ENCODE measurements at regions not wholly inside any gene's neighbourhood (a gene's known extent, or its start where the extent isn't known, plus 50 kb on each side); places are given as distances from the start of the nearest gene placed in this dataset.
A peak's percentile ranks its signal among the peaks of the same experiment; 100 is the strongest.

DNA sequence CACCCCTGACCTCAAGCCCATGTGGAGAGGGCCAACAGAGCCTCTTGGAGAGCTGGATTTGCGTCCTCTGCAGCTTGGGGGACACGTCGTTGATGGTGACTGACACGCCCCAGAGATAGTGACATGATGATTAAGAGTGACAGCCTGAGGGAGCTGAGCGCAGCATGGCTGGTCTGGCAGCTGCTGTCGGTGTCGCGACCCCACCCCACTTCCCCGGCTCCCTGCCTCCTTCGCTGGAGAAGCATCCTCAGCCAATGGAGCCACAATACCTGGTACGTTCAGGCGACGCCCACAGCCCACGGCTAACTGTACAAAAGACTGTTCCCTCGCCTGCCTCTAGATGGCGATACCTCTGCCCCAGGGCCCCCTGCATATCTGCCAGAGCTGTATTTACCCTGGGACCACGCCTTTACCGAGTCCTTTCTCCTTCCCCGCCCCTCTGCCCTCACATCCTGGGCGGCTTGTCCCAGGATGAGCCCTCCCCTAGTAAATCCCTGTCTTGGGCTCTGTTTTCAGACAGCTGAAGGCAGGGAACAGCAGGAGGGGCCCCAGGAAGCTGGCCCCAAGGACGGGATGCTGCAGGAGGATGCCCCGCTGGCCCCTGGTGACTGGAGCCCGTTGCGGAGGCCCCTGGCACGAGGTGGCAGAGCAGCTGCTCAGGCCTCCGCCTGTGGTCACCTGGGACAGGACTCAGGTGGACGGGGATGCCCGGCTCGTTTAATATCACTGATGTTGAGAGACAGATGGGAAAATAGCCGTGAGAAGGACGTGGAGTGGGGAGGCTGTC lies 90.6 kb downstream of the RPS6KA4 start:
- TF ChIP-seq CTCF (IDR thresholded peaks at IDR 0.05; ENCODE audit: borderline replicate concordance, insufficient read depth, low read depth, low read length), result peak; percentile 96
- no peak overlapping the region for H3K4me3 ChIP-seq (ENCODE audit: low read depth, low read length)

GRCh38 chr11:64450168-64450560 lies 91.2 kb downstream of the RPS6KA4 start:
- TF ChIP-seq CTCF (IDR thresholded peaks at IDR 0.05; ENCODE audit: borderline replicate concordance, insufficient read depth, low read depth, low read length), result no peak
- H3K4me3 ChIP-seq (ENCODE audit: low read depth, low read length), result no peak overlapping the region

GRCh38 chr11:64451856-64452255 lies 92.9 kb downstream of the RPS6KA4 start:
- no peak for TF ChIP-seq CTCF (IDR thresholded peaks at IDR 0.05; ENCODE audit: borderline replicate concordance, insufficient read depth, low read depth, low read length)
- H3K4me3 ChIP-seq (ENCODE audit: low read depth, low read length), result no peak overlapping the region

GRCh38 chr11:64453466-64453865 lies 94.5 kb downstream of the RPS6KA4 start:
- no peak for TF ChIP-seq CTCF (IDR thresholded peaks at IDR 0.05; ENCODE audit: borderline replicate concordance, insufficient read depth, low read depth, low read length)
- no peak overlapping the region for H3K4me3 ChIP-seq (ENCODE audit: low read depth, low read length)

DNA sequence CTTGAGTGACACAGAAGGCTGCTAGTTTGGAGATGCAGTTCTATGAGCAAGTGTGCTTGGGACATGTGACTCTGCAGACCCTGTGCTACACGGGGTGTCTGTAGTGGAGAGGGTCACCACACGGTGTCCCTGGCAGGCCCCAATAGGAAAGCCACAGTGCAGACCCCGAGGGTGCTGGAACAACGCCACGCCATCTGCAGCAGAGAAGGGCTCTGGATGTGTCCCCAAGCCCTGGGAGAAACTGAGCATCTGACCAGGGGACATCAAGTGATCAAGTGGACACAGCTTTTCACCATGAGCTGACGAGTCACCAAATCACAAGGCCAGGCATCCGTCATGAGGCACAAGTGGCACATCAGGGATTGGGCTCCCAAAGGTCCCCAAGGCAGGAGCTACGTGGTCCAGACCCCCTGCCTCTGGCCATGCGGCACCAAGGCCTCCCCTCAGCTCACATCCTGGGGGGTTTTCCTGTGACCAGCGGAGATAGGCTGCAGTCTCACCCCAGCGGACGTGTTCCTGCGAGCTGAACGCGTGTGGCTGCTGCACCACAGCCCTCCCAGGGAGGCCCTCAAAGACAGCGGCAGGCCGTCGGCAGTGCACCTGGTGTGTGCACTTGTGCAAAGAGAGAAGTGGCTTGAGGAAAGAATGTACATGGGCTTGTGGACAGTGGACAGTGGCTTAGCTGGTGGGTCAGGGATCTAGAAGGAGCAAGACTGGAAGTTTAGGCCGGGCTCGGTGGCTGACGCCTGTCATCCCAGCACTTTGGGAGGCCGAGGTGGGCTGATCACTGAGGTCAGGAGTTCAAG lies 96.7 kb downstream of the RPS6KA4 start:
- H3K4me3 ChIP-seq (ENCODE audit: low read depth, low read length), result no peak overlapping the region
- TF ChIP-seq CTCF (IDR thresholded peaks at IDR 0.05; ENCODE audit: borderline replicate concordance, insufficient read depth, low read depth, low read length), result no peak

DNA sequence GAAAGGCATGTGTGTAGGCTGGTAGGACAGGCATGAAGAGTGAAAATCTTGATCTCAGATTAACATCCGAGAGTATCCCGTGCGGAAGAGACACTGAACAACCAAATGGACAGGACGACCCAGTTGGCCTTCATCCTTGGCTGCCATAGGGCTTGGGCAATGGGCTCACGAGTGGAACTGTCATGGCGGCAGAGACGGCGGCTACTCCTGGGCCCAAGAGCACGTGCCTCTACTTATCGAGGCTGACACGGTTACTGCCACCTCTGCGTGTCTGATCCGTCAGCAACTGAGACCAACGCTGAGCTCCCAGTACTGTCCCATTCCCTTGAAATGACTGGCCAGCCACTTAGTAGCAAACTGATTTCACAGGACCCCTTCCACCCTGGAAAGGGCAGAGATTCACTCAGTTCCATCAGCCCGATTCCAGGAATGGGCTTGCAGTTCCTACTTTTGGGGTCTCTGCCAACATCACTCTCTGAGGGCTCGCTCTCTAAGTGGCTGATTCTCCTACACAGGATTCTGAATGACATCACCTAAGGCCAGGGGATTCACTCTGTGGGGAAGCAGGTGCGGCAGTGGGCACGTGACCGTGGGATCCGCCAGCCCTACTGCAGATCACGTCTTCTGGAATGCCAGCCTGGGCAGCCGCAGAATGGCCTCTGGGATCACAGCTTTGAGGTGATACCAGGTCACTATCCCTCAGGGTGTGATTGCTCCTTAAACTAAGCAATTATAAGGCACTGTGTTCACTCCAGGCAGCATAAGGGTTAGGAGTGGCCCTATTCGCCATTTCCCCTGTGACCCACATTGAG lies 97.8 kb downstream of the RPS6KA4 start:
- no peak for TF ChIP-seq CTCF (IDR thresholded peaks at IDR 0.05; ENCODE audit: borderline replicate concordance, insufficient read depth, low read depth, low read length)
- H3K4me3 ChIP-seq (ENCODE audit: low read depth, low read length), result no peak overlapping the region

Measured in GM12875 (cell line).